Nephron progenitor cell (in vitro differentiated cells): ENCODE measurements at regions not wholly inside any gene's neighbourhood (a gene's known extent, or its start where the extent isn't known, plus 50 kb on each side); places are given as distances from the start of the nearest gene placed in this dataset.

Source experiments
- DNase-seq: peaks from one replicate; pipeline ENCODE4 v3.0.0; 2021
- H3K27ac Mint-ChIP-seq: 2 replicates; pipeline ENCODE4 v1.8.0; 2021; ENCODE audit warnings: mild to moderate bottlenecking, moderate library complexity, mixed read lengths
- H3K27me3 Mint-ChIP-seq: 2 replicates; pipeline ENCODE4 v1.8.0; 2021; ENCODE audit warnings: mild to moderate bottlenecking, low read depth, mixed read lengths; ENCODE audit not compliant: poor library complexity
- H3K36me3 Mint-ChIP-seq: 2 replicates; pipeline ENCODE4 v1.8.0; 2021; ENCODE audit warnings: low read depth, mixed read lengths
- H3K4me1 Mint-ChIP-seq: 2 replicates; pipeline ENCODE4 v1.8.0; 2021; ENCODE audit warnings: mixed read lengths
- H3K4me3 Mint-ChIP-seq: 2 replicates; pipeline ENCODE4 v1.8.0; 2021; ENCODE audit warnings: mild to moderate bottlenecking, moderate library complexity, mixed read lengths
- H3K9me3 Mint-ChIP-seq: 2 replicates; pipeline ENCODE4 v1.8.0; 2021; ENCODE audit warnings: mild to moderate bottlenecking, moderate library complexity, mixed read lengths
- CTCF ChIP-seq: fragments of 200-600 bp; sonication (generic); IDR thresholded peaks from 2 replicates; pipeline ENCODE4 v1.5.0; 2021; ENCODE audit warnings: antibody characterized with exemption

DNA sequence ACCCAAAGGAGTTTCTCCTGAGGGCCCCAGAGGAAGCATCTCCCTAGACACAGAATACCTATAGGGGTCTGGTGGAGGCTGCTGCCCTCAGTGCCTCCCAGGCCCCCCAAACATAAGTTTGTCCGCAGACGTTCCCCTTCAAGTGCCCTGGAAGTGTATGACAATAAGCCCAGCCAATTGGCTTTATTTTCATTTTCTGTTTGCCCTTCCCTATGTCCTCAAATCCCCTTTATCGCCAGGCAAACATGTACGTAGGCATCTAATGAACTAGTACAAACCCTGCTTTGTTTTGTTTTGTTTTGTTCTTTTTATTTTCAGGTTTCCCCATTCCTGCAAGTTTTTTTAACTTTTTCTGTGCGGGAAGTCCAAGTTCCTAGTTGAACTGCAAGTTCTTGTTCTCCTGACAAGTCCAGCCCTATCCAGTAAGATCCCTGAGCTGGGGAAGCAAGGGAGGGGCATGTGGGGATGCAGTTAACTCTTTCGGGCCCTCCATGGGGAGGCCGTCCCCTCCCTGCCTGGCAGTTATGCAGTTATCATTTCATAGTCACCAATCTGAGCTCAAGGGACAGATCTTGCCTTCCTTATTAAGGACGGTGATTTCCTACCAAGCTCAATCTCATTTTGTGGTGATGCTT lies 141.9 kb downstream of the KCNA5 start:
- Mint-ChIP-seq H3K27ac (no peak overlapping the region), H3K4me3 (no peak overlapping the region), H3K27me3 (peaks cover 10% of the 10 kb centered on the region), H3K4me1 (peaks cover 18% of the 10 kb centered on the region), H3K9me3 (no peaks in the 10 kb centered on the region), H3K36me3 (no peaks in the 10 kb centered on the region)
- TF ChIP-seq CTCF = no peak
- no peak for DNase-seq

DNA sequence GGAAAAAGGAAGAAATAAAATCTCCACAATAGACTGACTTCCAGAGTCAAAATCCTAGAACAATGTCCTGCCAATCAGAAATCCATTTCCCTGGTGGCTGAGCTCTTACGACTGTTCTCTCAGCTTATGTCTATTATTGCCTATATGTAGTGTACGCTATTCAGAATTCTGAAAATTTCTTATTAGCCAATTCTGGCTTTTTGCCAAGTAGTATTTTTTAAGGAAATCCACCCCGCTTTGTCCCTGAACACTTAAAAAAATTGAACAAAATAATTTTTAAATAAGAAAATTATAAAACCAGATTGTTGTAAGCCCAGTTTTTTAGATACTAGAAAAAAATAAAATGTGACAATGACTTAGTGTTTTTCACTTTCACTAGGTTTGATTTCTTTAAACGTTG lies 143.0 kb downstream of the KCNA5 start:
- DNase-seq = no peak
- H3K27ac Mint-ChIP-seq = no peak overlapping the region
- peaks cover 18% of the 10 kb centered on the region for H3K4me1 Mint-ChIP-seq
- H3K27me3 Mint-ChIP-seq = peaks cover 9% of the 10 kb centered on the region
- H3K4me3 Mint-ChIP-seq = no peak overlapping the region
- H3K36me3 Mint-ChIP-seq = no peaks in the 10 kb centered on the region
- TF ChIP-seq CTCF = no peak
- H3K9me3 Mint-ChIP-seq = no peaks in the 10 kb centered on the region

- no peaks in the 10 kb centered on the region for H3K36me3 Mint-ChIP-seq
- peaks cover 18% of the 10 kb centered on the region for H3K4me1 Mint-ChIP-seq
- no peak overlapping the region for H3K27ac Mint-ChIP-seq
- no peak for DNase-seq
- no peaks in the 10 kb centered on the region for H3K9me3 Mint-ChIP-seq
- H3K4me3 Mint-ChIP-seq = no peak overlapping the region
- peaks cover 9% of the 10 kb centered on the region for H3K27me3 Mint-ChIP-seq
- no peak for TF ChIP-seq CTCF
Observed at GRCh38 chr12:5187136-5187535, 143.5 kb downstream of the KCNA5 start.

DNA sequence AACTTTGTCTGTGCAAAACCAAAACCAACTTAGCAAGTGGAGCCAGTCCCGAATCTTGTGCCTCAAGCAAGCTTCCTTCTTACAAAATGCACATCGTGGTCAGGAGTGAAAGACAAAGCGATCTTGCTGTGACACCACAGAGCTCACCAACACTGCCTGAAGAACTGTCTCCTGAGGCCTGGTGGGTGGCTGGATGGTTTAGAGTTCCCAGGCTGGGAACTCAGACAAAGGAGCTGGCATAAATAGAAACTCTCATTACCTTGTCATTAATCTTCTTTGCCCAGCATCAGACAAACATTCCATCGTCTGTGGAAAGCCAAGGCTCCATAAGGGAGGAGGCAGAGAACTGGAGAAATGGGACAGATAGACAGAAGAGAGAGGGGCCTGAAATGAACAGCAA lies 144.8 kb downstream of the KCNA5 start:
- H3K27me3 Mint-ChIP-seq = peaks cover 9% of the 10 kb centered on the region
- H3K36me3 Mint-ChIP-seq = no peaks in the 10 kb centered on the region
- H3K4me1 Mint-ChIP-seq = peaks cover 20% of the 10 kb centered on the region
- no peak for DNase-seq
- H3K4me3 Mint-ChIP-seq = no peak overlapping the region
- no peaks in the 10 kb centered on the region for H3K9me3 Mint-ChIP-seq
- H3K27ac Mint-ChIP-seq = no peak overlapping the region
- TF ChIP-seq CTCF = no peak

DNA sequence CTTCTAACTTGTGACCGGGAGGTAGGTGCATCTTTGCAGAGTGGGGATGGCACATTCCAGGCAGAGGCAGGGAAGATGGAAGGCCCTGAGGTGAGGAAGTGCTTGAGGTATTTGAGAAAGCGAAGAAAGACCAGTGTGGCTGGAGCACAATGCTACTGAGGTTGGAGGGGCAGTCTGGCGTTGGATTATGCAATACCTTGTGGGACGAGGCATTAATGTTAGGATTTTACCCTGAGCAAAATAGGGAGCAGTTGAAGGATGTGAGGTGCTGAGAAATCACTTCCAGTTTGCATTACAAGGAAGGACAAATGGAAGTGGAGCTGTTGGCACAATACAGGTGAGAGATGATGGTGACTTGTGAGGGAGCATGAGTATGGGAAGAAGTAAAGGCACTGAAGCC lies 145.5 kb downstream of the KCNA5 start:
- H3K27ac Mint-ChIP-seq = no peak overlapping the region
- H3K9me3 Mint-ChIP-seq = no peaks in the 10 kb centered on the region
- H3K27me3 Mint-ChIP-seq = peaks cover 12% of the 10 kb centered on the region
- H3K4me1 Mint-ChIP-seq = peaks cover 27% of the 10 kb centered on the region
- H3K4me3 Mint-ChIP-seq = no peak overlapping the region
- no peak for DNase-seq
- no peaks in the 10 kb centered on the region for H3K36me3 Mint-ChIP-seq
- TF ChIP-seq CTCF = no peak

- no peak for DNase-seq
- Mint-ChIP-seq H3K36me3 (no peaks in the 10 kb centered on the region), H3K9me3 (no peaks in the 10 kb centered on the region), H3K4me1 (peaks cover 26% of the 10 kb centered on the region), H3K4me3 (no peak overlapping the region), H3K27ac (no peak overlapping the region), H3K27me3 (peaks cover 14% of the 10 kb centered on the region)
- TF ChIP-seq CTCF = no peak
Observed at GRCh38 chr12:5191803-5192538, 148.3 kb downstream of the KCNA5 start.
